Stimulated activated memory B cell treated with anti-CD40 and anti-IgM and Interleukin-4, amounts not matched to agents 10 μg/mL and 1 μg/mL and 100 μg/mL, for 72 hours (primary cell): ENCODE measurements at regions not wholly inside any gene's neighbourhood (a gene's known extent, or its start where the extent isn't known, plus 50 kb on each side); places are given as distances from the start of the nearest gene placed in this dataset.
"Not testable (repeated sequence)": the region's sequence is repeated elsewhere in the genome, so short reads cannot be mapped to it uniquely, and the experiment has no call there.

Experiments
- ATAC-seq: fragments of 150-1000 bp; cut with Tn5 transposase; 2 replicates; pipeline ENCODE4 v1.10.0; 2021
- H3K27ac Mint-ChIP-seq: one replicate; pipeline ENCODE4 v1.8.0; 2022; ENCODE audit warnings: mild to moderate bottlenecking, mixed read lengths
- H3K27me3 Mint-ChIP-seq: one replicate; pipeline ENCODE4 v1.8.0; 2022; ENCODE audit warnings: mixed read lengths
- H3K36me3 Mint-ChIP-seq: one replicate; pipeline ENCODE4 v1.8.0; 2022; ENCODE audit warnings: mixed read lengths
- H3K4me1 Mint-ChIP-seq: one replicate; pipeline ENCODE4 v1.8.0; 2022; ENCODE audit warnings: mixed read lengths
- H3K4me3 Mint-ChIP-seq: one replicate; pipeline ENCODE4 v1.8.0; 2022; ENCODE audit warnings: mild to moderate bottlenecking, moderate library complexity, mixed read lengths
- H3K9me3 Mint-ChIP-seq: one replicate; pipeline ENCODE4 v1.8.0; 2022; ENCODE audit warnings: mixed read lengths

DNA sequence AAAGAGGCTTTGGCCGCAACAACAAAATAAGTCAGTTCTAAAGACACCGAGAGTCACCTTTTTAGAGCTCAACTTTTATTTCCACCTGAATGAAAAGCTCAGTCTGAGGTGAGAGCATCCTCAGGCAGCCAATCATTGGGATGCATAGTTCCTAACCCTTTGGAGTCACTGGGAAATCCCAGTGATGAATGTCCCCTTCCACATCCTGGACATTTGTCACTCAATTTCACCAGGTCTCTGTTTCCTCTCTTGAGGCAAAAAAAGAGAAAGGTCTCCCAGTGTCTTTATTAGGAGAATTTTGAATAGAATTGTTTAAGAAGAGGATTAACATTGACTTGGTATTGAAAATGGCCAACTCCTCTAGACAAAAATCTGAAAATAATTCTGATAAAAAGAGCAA lies 137.5 kb upstream of the SPRED1 start:
- no peaks in the 10 kb centered on the region for H3K9me3 Mint-ChIP-seq
- H3K4me3 Mint-ChIP-seq: no peak overlapping the region
- H3K36me3 Mint-ChIP-seq: no peaks in the 10 kb centered on the region
- H3K27ac Mint-ChIP-seq: no peak overlapping the region
- H3K27me3 Mint-ChIP-seq: no peaks in the 10 kb centered on the region
- no peaks in the 10 kb centered on the region for H3K4me1 Mint-ChIP-seq
- ATAC-seq: no peak

DNA sequence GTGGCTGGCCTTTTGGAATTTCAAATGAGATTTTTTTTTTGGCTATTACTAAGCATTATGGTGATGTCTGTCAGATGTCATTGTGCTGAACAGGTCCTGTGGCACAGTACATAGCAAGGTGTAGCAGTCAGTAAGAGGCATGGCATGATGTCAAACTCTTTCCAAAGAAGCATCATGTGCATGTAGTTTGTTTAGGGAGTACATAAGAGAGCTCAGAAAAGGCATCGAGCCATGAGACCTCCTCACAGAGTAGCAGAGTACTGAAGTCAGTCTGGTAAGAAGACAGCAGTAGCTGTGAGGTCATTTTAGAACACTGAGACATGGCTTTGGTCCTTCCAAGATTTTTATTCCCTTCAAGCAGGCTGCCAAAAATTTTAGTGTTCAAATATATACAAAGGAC lies 134.9 kb upstream of the SPRED1 start:
- Mint-ChIP-seq H3K27me3 (no peaks in the 10 kb centered on the region), H3K4me3 (no peak overlapping the region), H3K27ac (no peak overlapping the region), H3K36me3 (peaks cover 6% of the 10 kb centered on the region), H3K9me3 (peaks cover 7% of the 10 kb centered on the region), H3K4me1 (no peaks in the 10 kb centered on the region)
- ATAC-seq: no peak

DNA sequence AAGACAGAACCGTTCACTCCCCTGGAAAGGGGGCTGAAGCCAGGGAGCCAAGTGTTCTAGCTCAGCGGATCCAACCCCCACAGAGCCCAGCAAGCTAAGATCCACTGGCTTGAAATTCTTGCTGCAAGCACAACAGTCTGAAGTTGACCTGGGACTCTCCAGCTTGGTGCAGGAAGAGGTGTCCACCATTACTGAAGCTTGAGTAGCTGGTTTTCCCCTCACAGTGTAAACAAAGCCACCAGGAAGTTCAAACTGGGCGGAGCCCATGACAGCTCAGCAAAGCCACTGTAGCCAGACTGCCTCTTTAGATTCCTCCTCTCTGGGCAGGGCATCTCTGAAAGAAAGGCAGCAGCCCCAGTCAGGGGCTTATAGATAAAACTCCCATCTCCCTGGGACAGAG lies 132.8 kb upstream of the SPRED1 start:
- H3K36me3 Mint-ChIP-seq, H3K27ac Mint-ChIP-seq, ATAC-seq, H3K4me1 Mint-ChIP-seq, H3K4me3 Mint-ChIP-seq, H3K27me3 Mint-ChIP-seq, H3K9me3 Mint-ChIP-seq: not testable (repeated sequence)

DNA sequence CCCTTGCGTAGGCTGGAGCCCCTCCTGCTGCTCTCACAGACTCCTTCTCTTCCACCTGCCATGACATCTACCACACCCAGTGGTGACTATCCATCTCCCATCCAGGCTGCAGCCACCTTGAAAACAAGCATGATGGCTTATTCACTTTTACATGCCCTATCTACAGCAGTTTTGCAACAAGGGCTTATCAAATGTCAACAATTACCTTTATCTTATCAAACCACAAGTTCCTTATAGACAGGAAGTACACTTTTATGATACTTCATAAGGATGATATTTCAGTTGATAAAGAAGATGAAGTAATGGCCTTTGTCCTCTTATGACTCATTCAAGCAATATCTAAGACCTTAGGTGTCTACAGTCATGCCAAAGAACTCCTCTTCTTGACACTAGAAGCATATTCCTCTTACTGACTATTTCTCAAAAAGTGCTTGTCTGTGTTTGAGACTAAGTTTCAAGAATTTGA lies 125.3 kb upstream of the SPRED1 start:
- Mint-ChIP-seq H3K27ac (no peak overlapping the region), H3K4me1 (peaks cover 27% of the 10 kb centered on the region)

DNA sequence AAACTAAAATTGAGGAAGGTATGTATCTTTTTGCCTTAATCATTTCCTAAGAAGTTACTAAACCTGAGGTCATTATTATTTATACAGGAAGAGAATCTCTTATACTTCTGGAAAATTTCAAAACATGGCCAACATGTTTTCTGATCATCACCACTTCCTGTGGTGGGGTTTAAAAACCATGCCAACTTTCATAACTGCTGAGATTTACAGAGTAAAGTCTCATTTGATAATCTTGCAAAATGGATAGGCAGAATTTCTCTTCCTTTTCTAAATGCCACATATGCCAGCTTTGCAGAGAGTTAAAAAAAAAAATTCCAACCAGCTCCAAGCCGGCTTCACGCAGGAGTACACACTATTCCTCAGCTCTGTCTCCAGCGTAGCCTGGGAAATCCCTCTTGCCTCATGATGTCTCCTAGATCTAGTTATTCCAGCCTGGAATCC lies 124.3 kb upstream of the SPRED1 start:
- Mint-ChIP-seq H3K4me3 (no peak overlapping the region), H3K4me1 (peaks cover 27% of the 10 kb centered on the region), H3K27me3 (no peaks in the 10 kb centered on the region), H3K9me3 (no peaks in the 10 kb centered on the region), H3K36me3 (no peaks in the 10 kb centered on the region), H3K27ac (no peak overlapping the region)
- ATAC-seq: no peak

More for the DNA sequence above, 125.3 kb upstream of the SPRED1 start:
- no peaks in the 10 kb centered on the region for H3K36me3 Mint-ChIP-seq
- ATAC-seq: no peak
- H3K4me3 Mint-ChIP-seq: no peak overlapping the region
- H3K27me3 Mint-ChIP-seq: no peaks in the 10 kb centered on the region
- H3K9me3 Mint-ChIP-seq: peaks cover 6% of the 10 kb centered on the region

DNA sequence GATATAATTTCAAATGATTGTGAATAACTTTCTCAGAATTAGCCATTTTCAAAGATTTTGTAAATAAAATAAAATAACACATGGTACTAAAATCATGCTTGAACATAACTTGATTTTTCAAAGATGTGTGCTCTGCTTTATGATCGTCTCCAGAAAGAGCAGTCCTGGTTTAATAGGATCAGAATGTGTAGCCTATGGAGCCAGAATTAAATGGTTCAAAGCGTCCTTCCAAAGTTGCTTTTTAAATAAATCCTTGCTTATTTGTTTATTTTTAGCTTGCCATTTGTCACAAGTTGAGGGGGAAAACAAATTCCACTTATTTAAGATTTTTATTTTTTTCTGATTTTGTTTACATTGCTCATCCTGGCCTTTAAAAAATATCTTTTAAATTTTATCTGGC lies 123.7 kb upstream of the SPRED1 start:
- H3K27ac Mint-ChIP-seq: no peak overlapping the region
- H3K36me3 Mint-ChIP-seq: no peaks in the 10 kb centered on the region
- no peaks in the 10 kb centered on the region for H3K9me3 Mint-ChIP-seq
- H3K27me3 Mint-ChIP-seq: no peaks in the 10 kb centered on the region
- no peak overlapping the region for H3K4me3 Mint-ChIP-seq
- peaks cover 27% of the 10 kb centered on the region for H3K4me1 Mint-ChIP-seq
- no peak for ATAC-seq

DNA sequence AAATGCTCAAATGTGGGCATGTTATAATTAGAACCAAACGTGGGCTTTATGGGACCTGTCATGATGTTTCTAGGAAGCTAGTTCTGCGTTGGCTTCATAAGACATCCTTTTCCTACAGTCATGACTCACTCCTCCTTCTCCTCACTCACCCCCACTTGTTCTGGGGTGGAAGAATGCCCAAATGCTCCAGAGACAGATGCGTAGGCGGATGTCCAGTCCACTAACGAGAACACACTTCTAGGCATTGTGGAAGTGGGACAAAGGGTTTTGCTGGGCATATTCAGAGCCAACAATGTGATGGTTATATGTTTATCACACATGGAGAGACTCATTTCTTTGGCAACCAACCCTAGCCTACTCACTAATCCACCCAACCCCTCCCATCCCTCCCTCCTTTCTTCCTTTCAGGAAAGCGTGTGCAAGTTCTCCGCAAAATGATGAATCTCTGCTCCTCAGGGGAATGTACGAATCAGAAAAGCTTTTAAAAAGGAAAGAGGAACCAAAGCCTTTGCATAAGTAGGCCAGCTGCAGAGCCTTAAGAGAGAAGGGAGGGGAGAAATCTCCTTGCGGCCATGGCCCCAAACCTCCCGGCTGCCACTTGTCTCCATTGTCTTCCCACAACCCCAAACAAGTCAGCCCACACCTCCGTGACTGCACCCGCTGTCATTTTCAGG lies 123.0 kb upstream of the SPRED1 start:
- no peaks in the 10 kb centered on the region for H3K9me3 Mint-ChIP-seq
- peak overlapping the region; percentile 74 for H3K4me3 Mint-ChIP-seq
- peaks cover 27% of the 10 kb centered on the region for H3K4me1 Mint-ChIP-seq
- no peaks in the 10 kb centered on the region for H3K27me3 Mint-ChIP-seq
- H3K27ac Mint-ChIP-seq: peak overlapping the region; percentile 56
- peak; percentile 84 for ATAC-seq
- H3K36me3 Mint-ChIP-seq: no peaks in the 10 kb centered on the region

DNA sequence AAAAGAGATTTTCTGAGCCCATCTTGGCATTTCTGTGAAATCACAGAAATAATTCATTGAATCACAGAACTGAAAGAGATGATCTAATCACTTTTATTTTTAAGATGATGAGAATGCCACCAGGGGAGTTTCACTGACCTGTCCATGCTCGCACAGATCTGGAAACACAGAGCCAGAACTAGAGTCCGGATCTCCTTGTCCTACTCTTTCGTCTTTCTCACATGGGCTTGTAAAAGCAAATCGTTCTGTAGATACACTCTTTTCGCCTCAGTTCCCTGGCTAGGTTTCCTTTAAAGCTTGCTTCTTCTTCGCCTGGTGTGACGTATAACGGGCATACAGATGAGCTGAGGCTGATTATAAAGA lies 122.5 kb upstream of the SPRED1 start:
- peak overlapping the region; percentile 74 for H3K4me3 Mint-ChIP-seq
- no peaks in the 10 kb centered on the region for H3K27me3 Mint-ChIP-seq
- H3K36me3 Mint-ChIP-seq: no peaks in the 10 kb centered on the region
- peaks cover 27% of the 10 kb centered on the region for H3K4me1 Mint-ChIP-seq
- peak; percentile 57 for ATAC-seq
- no peaks in the 10 kb centered on the region for H3K9me3 Mint-ChIP-seq
- peak overlapping the region; percentile 56 for H3K27ac Mint-ChIP-seq

DNA sequence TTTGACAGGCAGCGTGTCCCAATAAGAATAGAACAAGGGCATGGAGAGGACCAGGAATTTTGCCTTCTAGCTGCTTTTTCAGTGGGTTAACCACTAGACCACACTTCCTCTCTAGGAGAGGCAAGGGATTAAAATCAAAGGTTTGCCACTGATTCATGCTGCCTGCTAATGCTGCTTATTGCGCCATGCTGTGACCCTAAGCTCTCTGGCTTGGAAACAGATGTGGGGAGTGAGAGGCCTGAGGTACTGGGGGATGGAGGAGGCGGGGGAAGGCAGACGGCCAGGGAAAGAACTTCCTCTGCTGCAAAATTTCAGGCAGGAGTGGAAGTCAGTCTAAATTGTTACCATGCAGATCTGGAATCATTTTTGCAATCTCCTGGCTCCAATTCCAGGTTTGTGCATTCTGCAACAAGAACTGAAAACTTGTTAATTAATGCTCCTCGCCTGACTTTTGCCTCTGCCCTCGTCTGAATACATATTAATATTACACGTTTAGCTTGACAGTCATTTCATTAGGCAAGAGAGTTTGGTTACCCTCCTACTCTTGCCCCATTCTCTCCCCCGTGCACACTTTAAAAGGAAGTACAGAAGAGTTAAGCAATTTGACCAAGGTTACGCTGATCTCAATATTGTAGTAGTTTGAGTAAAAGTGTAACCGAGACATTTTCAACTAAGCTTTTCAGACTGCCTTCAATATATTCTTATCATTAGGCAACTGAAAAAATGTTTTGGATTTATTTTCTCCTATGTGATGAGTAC lies 121.7 kb upstream of the SPRED1 start:
- Mint-ChIP-seq H3K27me3 (no peaks in the 10 kb centered on the region), H3K4me1 (peaks cover 27% of the 10 kb centered on the region), H3K36me3 (no peaks in the 10 kb centered on the region), H3K9me3 (no peaks in the 10 kb centered on the region), H3K4me3 (peak overlapping the region; percentile 74), H3K27ac (peak overlapping the region; percentile 56)
- peak; percentile 65 for ATAC-seq

DNA sequence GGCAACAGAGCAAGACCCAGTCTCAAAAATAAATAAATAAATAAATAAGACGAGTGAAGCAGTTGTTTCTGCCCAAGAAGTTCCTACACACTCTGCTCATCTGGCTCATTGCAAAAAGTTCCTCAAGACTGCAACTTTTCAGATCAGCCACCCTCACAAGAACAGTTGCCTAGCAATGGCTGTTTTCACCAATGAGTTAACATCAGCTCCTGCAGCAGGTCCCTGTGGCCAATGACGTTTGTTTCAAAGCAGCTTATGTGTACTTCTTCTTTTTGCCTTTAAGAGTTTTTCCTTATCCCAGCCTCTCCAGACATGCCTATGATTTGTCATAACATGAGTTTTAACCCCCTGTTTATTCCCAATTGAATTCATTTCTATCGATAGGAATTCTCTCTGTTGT lies 118.4 kb upstream of the SPRED1 start:
- peaks cover 25% of the 10 kb centered on the region for H3K4me1 Mint-ChIP-seq
- H3K4me3 Mint-ChIP-seq: no peak overlapping the region
- no peaks in the 10 kb centered on the region for H3K27me3 Mint-ChIP-seq
- no peaks in the 10 kb centered on the region for H3K36me3 Mint-ChIP-seq
- no peak overlapping the region for H3K27ac Mint-ChIP-seq
- no peak for ATAC-seq
- no peaks in the 10 kb centered on the region for H3K9me3 Mint-ChIP-seq

DNA sequence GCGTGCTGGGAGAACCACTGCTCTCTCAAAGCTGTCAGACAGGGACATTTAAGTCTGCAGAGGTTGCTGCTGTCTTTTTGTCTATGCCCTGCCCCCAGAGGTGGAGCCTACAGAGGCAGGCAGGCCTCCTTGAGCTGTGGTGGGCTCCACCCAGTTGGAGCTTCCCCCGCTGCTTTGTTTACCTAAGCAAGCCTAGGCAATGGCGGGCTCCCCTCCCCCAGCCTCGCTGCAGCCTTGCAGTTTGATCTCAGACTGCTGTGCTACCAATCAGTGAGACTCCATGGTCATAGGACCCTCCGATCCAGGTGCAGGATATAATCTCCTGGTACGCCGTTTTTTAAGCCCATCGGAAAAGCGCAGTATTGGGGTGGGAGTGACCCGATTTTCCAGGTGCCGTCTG lies 110.4 kb upstream of the SPRED1 start:
- not testable (repeated sequence) for H3K36me3 Mint-ChIP-seq, H3K27ac Mint-ChIP-seq, H3K4me3 Mint-ChIP-seq, ATAC-seq, H3K9me3 Mint-ChIP-seq, H3K4me1 Mint-ChIP-seq
- H3K27me3 Mint-ChIP-seq: peaks cover 12% of the 10 kb centered on the region

DNA sequence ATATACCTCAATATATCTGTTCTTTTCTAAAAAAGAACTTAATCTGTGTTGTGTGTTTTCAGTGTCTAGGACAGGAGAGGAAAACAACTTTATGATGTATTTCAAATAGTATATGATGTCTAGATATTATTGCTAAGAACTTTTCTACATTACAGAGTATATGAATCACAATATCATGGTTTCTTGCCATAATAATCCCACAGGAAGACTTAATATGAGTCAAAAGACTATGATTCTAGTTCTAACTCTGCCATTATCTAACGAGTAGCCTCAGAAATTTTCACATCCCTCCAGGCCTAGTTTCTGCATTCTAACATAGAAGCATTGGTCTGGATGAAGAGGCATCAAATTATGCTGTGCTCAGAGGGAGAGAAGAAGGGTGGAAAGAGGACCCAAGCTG lies 107.7 kb upstream of the SPRED1 start:
- Mint-ChIP-seq H3K9me3 (peaks cover 1% of the 10 kb centered on the region), H3K27me3 (peaks cover 12% of the 10 kb centered on the region), H3K27ac (no peak overlapping the region), H3K4me1 (peaks cover 6% of the 10 kb centered on the region), H3K36me3 (no peaks in the 10 kb centered on the region), H3K4me3 (no peak overlapping the region)
- ATAC-seq: no peak

DNA sequence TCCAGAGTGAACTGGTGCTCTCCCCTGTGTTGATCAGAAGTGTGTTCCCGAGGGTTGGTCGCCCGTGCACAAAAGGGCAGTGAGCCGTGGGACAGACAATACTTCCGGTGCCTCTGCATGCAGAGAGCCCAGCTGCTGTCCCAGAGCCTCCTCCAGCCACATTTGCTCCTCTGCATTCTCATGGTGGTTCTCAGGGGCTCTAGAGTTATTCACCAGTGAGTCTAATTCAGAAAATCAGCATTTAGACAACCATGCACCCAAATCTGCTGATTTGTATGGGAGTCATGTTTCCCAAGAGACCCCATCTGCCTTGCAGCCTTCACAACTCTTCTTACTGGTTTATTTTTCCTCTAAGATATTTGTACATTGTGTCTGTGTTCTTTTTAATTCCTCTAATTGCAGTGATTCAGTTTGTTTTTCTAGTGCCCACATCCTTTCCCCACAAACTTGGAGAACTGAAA lies 107.0 kb upstream of the SPRED1 start:
- H3K4me3 Mint-ChIP-seq: no peak overlapping the region
- no peaks in the 10 kb centered on the region for H3K36me3 Mint-ChIP-seq
- H3K4me1 Mint-ChIP-seq: peaks cover 6% of the 10 kb centered on the region
- peaks cover 7% of the 10 kb centered on the region for H3K9me3 Mint-ChIP-seq
- H3K27ac Mint-ChIP-seq: no peak overlapping the region
- ATAC-seq: no peak
- peaks cover 12% of the 10 kb centered on the region for H3K27me3 Mint-ChIP-seq

DNA sequence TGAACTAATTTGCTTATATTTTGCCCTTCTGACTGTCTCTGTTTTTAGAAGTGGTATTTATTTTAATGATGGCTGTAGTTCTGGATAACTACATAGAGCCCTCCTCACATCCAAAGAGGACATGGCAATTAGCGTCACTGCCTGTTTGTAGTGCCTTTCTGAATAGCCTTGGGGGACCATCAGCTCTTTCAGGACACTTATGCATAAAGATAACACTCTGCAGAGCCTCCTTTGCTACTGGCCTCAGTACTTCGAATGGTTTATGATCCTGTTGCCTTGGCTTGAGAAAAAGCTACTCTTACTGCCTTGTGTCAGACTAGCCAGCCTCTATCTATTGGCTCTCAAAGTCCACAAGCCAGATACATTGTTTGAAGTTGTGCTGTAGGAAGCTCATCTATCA lies 105.4 kb upstream of the SPRED1 start:
- Mint-ChIP-seq H3K4me3 (no peak overlapping the region), H3K9me3 (peaks cover 8% of the 10 kb centered on the region), H3K27ac (no peak overlapping the region), H3K36me3 (no peaks in the 10 kb centered on the region), H3K27me3 (peaks cover 10% of the 10 kb centered on the region), H3K4me1 (peaks cover 6% of the 10 kb centered on the region)
- no peak for ATAC-seq

DNA sequence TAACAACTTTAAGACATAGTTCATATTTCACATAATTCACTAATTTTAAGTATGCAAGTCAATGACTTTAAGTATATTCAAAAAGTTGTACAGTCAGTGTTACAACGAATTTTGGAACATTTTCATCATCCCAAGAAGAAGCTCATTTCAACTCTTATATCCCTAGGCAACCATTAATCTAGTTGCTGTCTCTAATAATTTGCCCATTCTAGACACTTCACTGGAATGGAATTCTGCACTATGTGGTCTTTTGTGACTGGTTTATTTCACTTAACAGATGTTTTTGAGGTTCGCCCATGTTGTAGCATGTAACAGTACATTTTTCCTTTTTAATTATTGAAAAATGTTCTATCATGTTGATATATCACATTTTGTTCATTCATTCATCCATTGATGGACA lies 104.2 kb upstream of the SPRED1 start:
- H3K27ac Mint-ChIP-seq: no peak overlapping the region
- peaks cover 6% of the 10 kb centered on the region for H3K4me1 Mint-ChIP-seq
- peaks cover 8% of the 10 kb centered on the region for H3K9me3 Mint-ChIP-seq
- H3K36me3 Mint-ChIP-seq: no peaks in the 10 kb centered on the region
- no peak for ATAC-seq
- H3K27me3 Mint-ChIP-seq: peaks cover 5% of the 10 kb centered on the region
- no peak overlapping the region for H3K4me3 Mint-ChIP-seq

DNA sequence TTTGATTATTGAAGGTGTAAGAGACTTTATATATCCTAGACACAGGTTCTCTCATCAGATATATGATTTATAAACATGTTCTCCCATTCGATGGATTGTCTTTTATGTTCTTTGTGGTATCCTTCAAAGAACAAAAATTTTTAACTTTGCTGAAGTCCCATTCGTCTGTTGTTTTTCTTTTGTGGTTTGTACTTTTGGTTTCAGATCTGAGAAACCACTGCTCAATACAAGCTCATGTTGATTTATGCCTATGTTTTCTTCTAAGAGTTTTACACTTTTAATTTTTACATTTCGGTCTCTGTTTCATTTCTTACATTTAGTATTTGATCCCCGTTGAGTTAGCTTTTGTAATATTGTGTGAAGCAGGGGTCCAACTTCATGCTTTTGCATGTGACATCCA lies 103.3 kb upstream of the SPRED1 start:
- Mint-ChIP-seq H3K27ac (no peak overlapping the region), H3K36me3 (no peaks in the 10 kb centered on the region), H3K4me3 (no peak overlapping the region), H3K27me3 (peaks cover 5% of the 10 kb centered on the region), H3K4me1 (peaks cover 6% of the 10 kb centered on the region), H3K9me3 (peaks cover 8% of the 10 kb centered on the region)
- no peak for ATAC-seq
